ENCODE measurements at regions not wholly inside any gene's neighbourhood (a gene's known extent, or its start where the extent isn't known, plus 50 kb on each side); places are given as distances from the start of the nearest gene placed in this dataset.

DNA sequence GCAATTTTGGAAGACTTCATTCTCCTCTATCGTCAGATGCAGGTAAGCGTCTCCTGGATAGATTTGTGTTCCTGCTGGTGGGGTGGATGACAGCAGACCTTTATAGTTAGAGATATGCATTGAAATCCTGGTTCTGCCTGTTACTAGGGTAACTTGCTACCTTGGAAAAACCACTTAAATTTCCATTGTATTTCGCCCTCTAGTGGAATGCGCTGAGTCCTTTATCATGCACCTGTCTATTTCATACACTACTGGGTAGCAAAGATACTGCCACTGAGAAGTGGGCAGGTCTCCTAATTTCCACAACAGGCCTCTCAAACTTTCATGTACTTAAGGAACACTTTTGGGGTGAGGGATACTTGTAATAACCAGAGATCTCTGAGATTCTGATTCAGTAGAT is 209.5 kb upstream of the SUCLG2 start:
- DNase-seq, result peak; percentile 9 to 41

GRCh38 chr3:67860429-67860828 is 206.0 kb upstream of the SUCLG2 start:
- no peak for DNase-seq

GRCh38 chr3:67858492-67858891 is 204.1 kb upstream of the SUCLG2 start:
- DNase-seq, result no peak

DNA sequence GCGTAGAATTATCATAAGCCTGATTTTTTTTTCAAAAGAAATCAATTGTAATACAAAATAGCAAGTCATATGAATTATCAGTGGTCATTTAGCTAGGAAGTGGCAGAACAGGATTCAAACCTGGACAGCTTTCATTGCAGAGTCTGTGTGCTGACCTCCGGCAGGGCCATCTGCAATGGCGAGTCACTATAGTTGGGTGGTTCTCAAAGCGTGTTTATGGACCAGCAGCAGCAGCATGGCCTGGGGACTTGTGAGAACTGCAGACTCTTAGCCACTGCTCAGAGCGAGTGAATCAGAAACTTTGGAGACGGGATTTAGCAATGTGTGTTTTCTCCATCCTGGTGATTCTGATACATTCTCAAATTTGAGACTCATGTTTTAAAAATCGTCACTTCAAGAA is 202.3 kb upstream of the SUCLG2 start:
- no peak for DNase-seq

- no peak for DNase-seq
These were observed 200.3 kb upstream of the SUCLG2 start for GRCh38 chr3:67854663-67855062.

DNA sequence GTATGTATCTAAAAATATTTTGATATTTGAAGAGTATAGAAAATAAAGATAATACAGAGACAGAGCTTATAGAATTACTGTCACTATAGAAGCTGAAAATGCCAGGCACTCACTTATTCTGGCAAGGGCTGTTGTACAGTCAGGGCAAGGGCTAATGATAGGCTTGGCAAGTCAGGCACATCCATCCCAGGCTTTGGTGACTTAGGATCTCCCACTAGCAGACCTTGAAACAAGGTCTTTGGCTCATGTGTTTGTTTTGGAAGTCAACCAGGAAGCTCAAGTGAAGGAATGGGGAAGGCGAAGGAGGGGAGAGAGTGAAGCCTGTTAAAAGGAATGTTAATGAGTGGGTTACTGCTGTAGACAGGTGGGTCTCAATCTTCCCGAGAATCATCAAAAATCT is 199.1 kb upstream of the SUCLG2 start:
- DNase-seq, result no peak

- no peak for DNase-seq
These were observed 193.9 kb upstream of the SUCLG2 start for GRCh38 chr3:67848299-67848698.

- no peak for DNase-seq
These were observed 191.8 kb upstream of the SUCLG2 start for GRCh38 chr3:67846166-67846565.

- DNase-seq, result no peak
These were observed 178.4 kb upstream of the SUCLG2 start for GRCh38 chr3:67832817-67833216.

- DNase-seq, result no peak
These were observed 176.8 kb upstream of the SUCLG2 start for GRCh38 chr3:67831262-67831661.

DNA sequence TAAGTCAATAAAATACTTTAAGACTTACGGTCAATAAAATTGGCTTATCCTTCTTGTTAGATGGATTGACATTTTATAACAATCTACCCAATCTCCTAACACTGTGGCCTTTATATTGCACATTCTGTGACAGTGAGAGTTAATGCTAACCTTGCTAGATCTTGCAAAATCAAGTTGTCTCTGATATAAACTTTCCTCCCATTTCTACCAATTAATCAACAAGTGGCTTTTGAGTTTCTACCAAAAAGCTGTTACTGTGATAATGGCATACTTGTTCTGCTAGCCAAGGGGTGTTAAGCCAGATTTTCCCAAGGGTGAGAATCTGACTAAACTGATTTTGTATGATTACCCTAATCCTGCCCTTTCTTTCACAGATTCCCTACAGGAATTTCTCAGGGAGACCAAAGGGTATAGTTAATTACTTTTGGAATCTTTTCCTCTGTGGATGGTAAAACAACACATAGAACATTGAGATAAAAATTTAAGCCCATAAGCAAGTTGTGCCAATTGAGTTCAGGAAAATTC is 174.1 kb upstream of the SUCLG2 start:
- DNase-seq, result no peak

GRCh38 chr3:67821135-67821534 is 166.7 kb upstream of the SUCLG2 start:
- DNase-seq, result no peak

GRCh38 chr3:67819447-67819846 is 165.0 kb upstream of the SUCLG2 start:
- peak in 1 of 2 experiments; percentile 26 for DNase-seq

DNA sequence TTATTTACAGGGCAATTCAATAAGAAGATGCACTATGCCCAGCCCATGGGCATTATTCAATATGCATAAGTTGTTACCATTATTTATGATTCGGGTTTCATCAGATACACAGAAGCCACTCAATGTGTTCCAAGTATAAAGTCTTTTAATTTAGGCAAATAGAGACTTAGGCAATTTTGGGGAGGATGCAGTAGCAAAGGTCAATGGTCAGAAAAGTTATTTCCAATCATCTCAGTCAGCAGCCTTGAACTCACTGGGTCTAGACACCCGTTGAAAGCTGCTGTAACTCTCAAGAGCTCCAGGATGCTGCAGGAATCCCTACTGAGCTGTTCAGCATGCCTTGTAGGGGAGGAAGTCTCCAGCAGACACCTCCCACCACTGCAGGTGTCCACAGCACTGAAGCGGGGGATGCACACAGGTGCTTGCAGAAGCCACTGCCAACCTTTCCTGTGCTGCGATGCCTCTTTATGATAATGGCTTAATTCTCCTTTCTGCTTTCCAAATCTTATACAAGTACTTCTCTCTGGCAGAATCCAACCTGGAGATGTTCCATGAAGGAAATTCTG is 155.0 kb upstream of the SUCLG2 start:
- no peak for DNase-seq

DNA sequence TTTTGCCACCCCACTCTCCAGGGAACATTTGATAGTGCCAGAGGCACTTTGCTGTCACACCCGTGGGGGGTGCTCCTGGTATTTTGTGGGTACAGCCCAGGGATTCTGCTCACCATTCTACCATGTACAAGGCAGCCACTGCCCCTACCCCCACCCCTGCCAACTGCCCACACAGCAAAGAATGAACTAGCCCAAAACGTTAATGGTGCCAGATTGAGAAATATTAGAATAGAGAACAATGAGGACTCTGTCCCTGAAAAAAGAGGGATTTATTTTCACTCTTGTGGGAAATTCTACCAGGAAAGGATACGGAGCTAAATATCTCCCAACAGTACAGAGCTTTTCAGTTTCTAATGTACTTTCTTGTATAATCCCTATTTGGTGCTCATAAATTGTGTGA is 154.5 kb upstream of the SUCLG2 start:
- no peak for DNase-seq

GRCh38 chr3:67804578-67804977 is 150.2 kb upstream of the SUCLG2 start:
- DNase-seq, result no peak

- DNase-seq, result no peak
These were observed 149.7 kb upstream of the SUCLG2 start for GRCh38 chr3:67804089-67804488.

GRCh38 chr3:67798412-67798811 is 144.0 kb upstream of the SUCLG2 start:
- DNase-seq, result no peak

DNA sequence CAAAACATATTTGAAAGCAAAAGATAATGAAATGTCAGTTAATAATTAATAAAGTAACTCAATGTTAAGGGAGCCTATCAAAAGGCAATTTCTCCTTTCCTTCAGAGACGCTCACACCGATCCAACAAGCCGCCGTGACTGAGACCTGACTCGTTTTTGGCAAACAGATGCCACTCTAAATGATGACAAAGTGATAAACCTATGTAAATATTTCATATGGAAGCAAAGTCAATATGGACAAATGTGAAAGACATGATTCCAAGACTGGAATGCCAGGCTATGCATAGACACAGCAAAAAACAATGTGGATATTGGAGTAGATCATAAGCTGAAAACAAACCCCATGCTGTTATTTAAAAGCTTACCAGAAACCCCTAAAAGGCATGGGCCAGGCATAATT is 137.2 kb upstream of the SUCLG2 start:
- DNase-seq, result no peak

DNA sequence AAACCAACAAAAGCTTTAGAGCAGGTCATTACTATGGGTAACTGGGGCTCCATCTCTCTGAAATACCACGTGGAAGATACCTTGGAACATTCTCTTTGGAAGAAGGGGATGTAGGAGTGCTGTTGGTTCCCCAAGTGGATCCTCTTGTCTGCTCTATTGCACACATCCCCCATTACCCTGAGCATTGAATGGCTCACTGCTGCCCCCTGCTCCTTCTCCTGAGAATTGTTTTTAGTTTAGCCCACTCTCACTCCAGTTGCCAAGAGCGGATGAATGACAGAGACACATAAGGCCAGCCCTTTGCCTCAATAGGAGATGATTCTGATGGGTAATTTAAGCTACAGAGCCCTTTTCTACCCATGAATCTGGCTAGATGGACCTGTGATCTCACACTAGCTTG is 135.6 kb upstream of the SUCLG2 start:
- peak; percentile 30 to 60 for DNase-seq

GRCh38 chr3:67788396-67788795 is 134.0 kb upstream of the SUCLG2 start:
- no peak for DNase-seq

- DNase-seq, result no peak
These were observed 129.2 kb upstream of the SUCLG2 start for GRCh38 chr3:67783281-67784250.

DNA sequence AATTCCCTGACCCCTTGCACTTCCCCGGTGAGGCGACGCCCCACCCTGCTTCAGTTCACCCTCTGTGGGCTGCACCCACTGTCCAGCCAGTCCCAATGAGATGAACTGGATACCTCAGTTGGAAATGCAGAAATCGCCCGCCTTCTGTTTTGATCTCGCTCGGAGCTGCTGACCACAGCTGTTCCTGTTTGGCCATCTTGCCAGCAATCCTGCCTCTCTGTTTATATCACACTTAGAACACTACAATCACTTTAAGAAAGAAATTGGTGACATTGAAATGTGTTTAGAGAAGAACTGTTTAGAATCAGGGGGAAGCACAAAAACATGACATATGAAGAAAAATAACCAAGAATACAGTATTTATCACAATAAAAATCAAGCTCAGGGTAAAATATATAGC is 127.5 kb upstream of the SUCLG2 start:
- no peak for DNase-seq

- DNase-seq, result no peak
These were observed 126.8 kb upstream of the SUCLG2 start for GRCh38 chr3:67781218-67781617.

All from NCI-H524 (cell line).